GM10248 (cell line): ENCODE measurements at regions not wholly inside any gene's neighbourhood (a gene's known extent, or its start where the extent isn't known, plus 50 kb on each side); places are given as distances from the start of the nearest gene placed in this dataset.

ENCODE experiments used
- CTCF ChIA-PET: fragments of 300-600 bp; sonication (Branson Sonifier 250); formaldehyde crosslinking; extraction: SDS; loops from one replicate; lab custom pipeline; 2021; ENCODE audit warnings: antibody characterized with exemption; lab: Yijun Ruan, JAX
- POLR2A ChIA-PET: fragments of 350-650 bp; sonication (Branson Sonifier 250); formaldehyde crosslinking; extraction: SDS; loops from one replicate; lab custom pipeline; 2020; ENCODE audit warnings: antibody characterized with exemption; lab: Yijun Ruan, JAX
- DNase-seq: peaks from one replicate; pipeline ENCODE4 v3.0.0; 2012; ENCODE audit errors: extremely low spot score
- CTCF ChIP-seq: IDR thresholded peaks from 2 replicates; pipeline ENCODE4 v1.5.1; 2012; ENCODE audit warnings: mild to moderate bottlenecking, low read depth; ENCODE audit errors: extremely low read depth, missing control alignments, control extremely low read depth

GRCh38 chr3:72224804-72225509 lies 440.0 kb upstream of the PROK2 start:
- TF ChIP-seq CTCF, result no peak
- ChIA-PET CTCF (interaction anchor here (0.8 kb wide), 1 partner anchor 50 kb away, joined by 3 read pairs; no protein-coding TSS in a partner anchor), POLR2A (no interaction called here)
- DNase-seq, result no peak

- POLR2A ChIA-PET, result no interaction called here
- no peak for DNase-seq
- TF ChIP-seq CTCF, result no peak
- CTCF ChIA-PET, result interaction anchor here (0.8 to 1.2 kb wide), 3 partner anchors 8 to 26 kb away, joined by 3 read pairs; no protein-coding TSS in a partner anchor
These were observed 438.7 kb upstream of the PROK2 start for GRCh38 chr3:72223628-72224027.

- TF ChIP-seq CTCF, result no peak
- POLR2A ChIA-PET, result no interaction called here
- CTCF ChIA-PET, result interaction anchor here (0.8 to 1.2 kb wide), 3 partner anchors 8 to 26 kb away, joined by 3 read pairs; no protein-coding TSS in a partner anchor
- no peak for DNase-seq
These were observed 438.2 kb upstream of the PROK2 start for GRCh38 chr3:72223116-72223515.

GRCh38 chr3:72222410-72222809 lies 437.5 kb upstream of the PROK2 start:
- ChIA-PET POLR2A (no interaction called here), CTCF (interaction anchor here (0.8 to 1.2 kb wide), 3 partner anchors 9 to 502 kb away, joined by 3 read pairs; no protein-coding TSS in a partner anchor)
- TF ChIP-seq CTCF, result no peak
- no peak for DNase-seq

- DNase-seq, result no peak
- TF ChIP-seq CTCF, result no peak
- CTCF ChIA-PET, result no interaction called here
- POLR2A ChIA-PET, result no interaction called here
These were observed 436.0 kb upstream of the PROK2 start for GRCh38 chr3:72220946-72221345.

- ChIA-PET CTCF (no interaction called here), POLR2A (no interaction called here)
- TF ChIP-seq CTCF, result no peak
- DNase-seq, result no peak
These were observed 434.8 kb upstream of the PROK2 start for GRCh38 chr3:72219752-72220151.
